ENCODE measurements at regions not wholly inside any gene's neighbourhood (a gene's known extent, or its start where the extent isn't known, plus 50 kb on each side); places are given as distances from the start of the nearest gene placed in this dataset.

DNA sequence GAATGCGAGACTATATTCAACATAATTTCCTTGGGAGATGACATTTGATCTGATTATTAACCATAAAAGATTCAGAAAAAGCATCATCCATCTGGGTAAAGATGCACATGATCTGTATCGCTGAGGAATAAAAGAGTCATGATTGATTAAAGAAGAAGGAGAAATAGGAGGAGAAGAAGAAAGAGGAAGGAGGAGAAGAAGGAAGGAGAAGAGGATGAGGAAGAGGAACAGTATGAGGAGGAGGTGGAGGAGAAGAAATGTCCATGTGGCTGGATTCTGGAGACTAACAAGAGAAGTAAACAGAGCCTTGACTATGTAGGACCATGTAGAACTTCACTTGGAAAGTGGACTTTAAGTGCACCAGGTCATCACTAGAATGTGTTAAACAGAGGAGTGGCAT, 947.4 kb downstream of the LRFN5 start:
- Histone ChIP-seq H3K9me1 (replicated peaks; ENCODE audit: control insufficient read depth, extremely low read depth, insufficient read depth, low read length) (no peaks in the 10 kb centered on the region), H3K27me3 (ENCODE audit: control insufficient read depth in 2 of 2, insufficient read depth in 2 of 2, low read length in 2 of 2) (no peaks in the 10 kb centered on the region), H3K9ac (replicated peaks; ENCODE audit: extremely low read depth, insufficient read depth, low read length) (no peak overlapping the region), H3K27ac (ENCODE audit: insufficient read depth, low read depth, low read length) (no peak overlapping the region), H3K4me2 (ENCODE audit: insufficient read depth, low read length) (no peak overlapping the region), H2AFZ (ENCODE audit: low read depth, low read length) (no peak overlapping the region), H3K4me1 (ENCODE audit: control insufficient read depth, extremely low read depth, insufficient read depth, low read length) (no peaks in the 10 kb centered on the region), H3K36me3 (ENCODE audit: control insufficient read depth in 2 of 2, extremely low read depth in 1 of 2, insufficient read depth in 2 of 2, low read length in 2 of 2) (no peaks in the 10 kb centered on the region), H3K9me3 (replicated peaks; ENCODE audit: control insufficient read depth, insufficient read depth, low read length) (peaks cover 5% of the 10 kb centered on the region), H4K20me1 (replicated peaks; ENCODE audit: control insufficient read depth, extremely low read depth, insufficient read depth, low read length) (no peaks in the 10 kb centered on the region), H3K4me3 (replicated peaks in 1 of 3; ENCODE audit: insufficient read depth in 1 of 3, low read depth in 1 of 3, low read length in 3 of 3) (no peak overlapping the region), H3K79me2 (ENCODE audit: control insufficient read depth, insufficient read depth, low read length) (no peaks in the 10 kb centered on the region)
- ChIA-PET POLR2A (no interaction called here), CTCF (no interaction called here)
- no TSS peak for BruUV-seq (replicated peaks)
- no peak for DNase-seq (ENCODE audit: low read depth, low spot score)
- no peak for FAIRE-seq
- dilution Hi-C loops (cut with MboI; ENCODE audit: extremely low pct_ligation_motif_present, low sequenced_read_pairs) (no loop called here), intact Hi-C loops (cut with micrococcal nuclease) (no loop called here)
- TF ChIP-seq POLR2A (IDR thresholded peaks at IDR 0.05; ENCODE audit: low read depth, low read length) (no peak), EZH2 (IDR thresholded peaks at IDR 0.05; ENCODE audit: borderline replicate concordance, low read depth, low read length, severe bottlenecking) (no peak), MYC (IDR thresholded peaks at IDR 0.05; ENCODE audit: low read depth, low read length) (no peak), POLR2AphosphoS5 (IDR thresholded peaks at IDR 0.05; ENCODE audit: insufficient read depth, low read depth, low read length) (no peak), FOS (IDR thresholded peaks at IDR 0.05; ENCODE audit: borderline replicate concordance, insufficient read depth, low read length) (no peak), GATA2 (IDR thresholded peaks at IDR 0.05; ENCODE audit: insufficient read depth, insufficient read length, low read depth, low read length) (no peak), JUN (IDR thresholded peaks at IDR 0.05; ENCODE audit: borderline replicate concordance, insufficient read depth, insufficient read length, low read depth) (no peak)
- TF ChIP-seq, protein P1, sequence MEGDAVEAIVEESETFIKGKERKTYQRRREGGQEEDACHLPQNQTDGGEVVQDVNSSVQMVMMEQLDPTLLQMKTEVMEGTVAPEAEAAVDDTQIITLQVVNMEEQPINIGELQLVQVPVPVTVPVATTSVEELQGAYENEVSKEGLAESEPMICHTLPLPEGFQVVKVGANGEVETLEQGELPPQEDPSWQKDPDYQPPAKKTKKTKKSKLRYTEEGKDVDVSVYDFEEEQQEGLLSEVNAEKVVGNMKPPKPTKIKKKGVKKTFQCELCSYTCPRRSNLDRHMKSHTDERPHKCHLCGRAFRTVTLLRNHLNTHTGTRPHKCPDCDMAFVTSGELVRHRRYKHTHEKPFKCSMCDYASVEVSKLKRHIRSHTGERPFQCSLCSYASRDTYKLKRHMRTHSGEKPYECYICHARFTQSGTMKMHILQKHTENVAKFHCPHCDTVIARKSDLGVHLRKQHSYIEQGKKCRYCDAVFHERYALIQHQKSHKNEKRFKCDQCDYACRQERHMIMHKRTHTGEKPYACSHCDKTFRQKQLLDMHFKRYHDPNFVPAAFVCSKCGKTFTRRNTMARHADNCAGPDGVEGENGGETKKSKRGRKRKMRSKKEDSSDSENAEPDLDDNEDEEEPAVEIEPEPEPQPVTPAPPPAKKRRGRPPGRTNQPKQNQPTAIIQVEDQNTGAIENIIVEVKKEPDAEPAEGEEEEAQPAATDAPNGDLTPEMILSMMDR (IDR thresholded peaks at IDR 0.05; ENCODE audit: extremely low read depth in 1 of 2, insufficient read depth in 1 of 2, low read depth in 1 of 2, low read length in 2 of 2) = no peak
- TF ChIP-seq, protein P2, sequence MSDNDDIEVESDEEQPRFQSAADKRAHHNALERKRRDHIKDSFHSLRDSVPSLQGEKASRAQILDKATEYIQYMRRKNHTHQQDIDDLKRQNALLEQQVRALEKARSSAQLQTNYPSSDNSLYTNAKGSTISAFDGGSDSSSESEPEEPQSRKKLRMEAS (IDR thresholded peaks at IDR 0.05; ENCODE audit: insufficient read depth, insufficient read length) = no peak

Data from endothelial cell of umbilical vein (primary cell).